ENCODE measurements at regions not wholly inside any gene's neighbourhood (a gene's known extent, or its start where the extent isn't known, plus 50 kb on each side); places are given as distances from the start of the nearest gene placed in this dataset.

DNA sequence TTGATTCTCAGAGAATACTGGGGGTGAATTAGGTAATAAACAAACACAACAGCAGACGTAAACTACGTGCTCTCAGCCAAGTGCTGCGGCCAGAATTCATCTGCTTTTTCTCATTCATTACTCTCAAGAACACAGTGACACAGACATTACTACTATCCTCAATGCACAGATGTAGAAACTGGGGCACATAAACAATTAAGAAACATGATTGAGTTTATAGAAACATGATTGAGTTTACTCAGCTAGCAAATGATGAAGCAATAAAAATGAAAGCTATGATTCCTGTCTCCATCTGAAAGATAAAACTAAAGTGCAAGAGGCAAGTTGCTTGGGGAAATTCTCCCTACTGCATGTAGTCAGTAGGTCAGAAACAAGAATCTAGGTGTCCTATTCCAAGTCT is 140.5 kb downstream of the IFI44 start:
- in situ Hi-C loops (cut with HindIII; ENCODE audit: low sequenced_read_pairs), result no loop called here

DNA sequence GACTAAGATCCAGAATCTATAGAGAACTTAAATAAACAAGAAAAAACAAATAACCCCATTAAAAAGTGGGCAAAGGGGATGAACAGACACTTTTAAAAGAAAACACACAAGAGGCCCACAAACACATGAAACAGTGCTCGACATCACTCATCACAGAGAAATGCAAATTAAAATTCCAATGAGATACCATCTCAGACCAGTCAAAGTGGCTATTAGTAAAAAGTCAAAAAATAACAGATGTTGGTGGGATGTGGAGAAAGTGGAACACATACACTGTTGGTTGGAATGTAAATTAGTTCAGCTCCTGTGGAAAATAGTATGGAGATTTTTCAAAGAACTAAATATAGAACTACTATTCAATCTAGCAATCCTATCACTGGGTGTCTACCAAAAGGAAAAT is 143.1 kb downstream of the IFI44 start:
- in situ Hi-C loops (cut with HindIII; ENCODE audit: low sequenced_read_pairs), result no loop called here

DNA sequence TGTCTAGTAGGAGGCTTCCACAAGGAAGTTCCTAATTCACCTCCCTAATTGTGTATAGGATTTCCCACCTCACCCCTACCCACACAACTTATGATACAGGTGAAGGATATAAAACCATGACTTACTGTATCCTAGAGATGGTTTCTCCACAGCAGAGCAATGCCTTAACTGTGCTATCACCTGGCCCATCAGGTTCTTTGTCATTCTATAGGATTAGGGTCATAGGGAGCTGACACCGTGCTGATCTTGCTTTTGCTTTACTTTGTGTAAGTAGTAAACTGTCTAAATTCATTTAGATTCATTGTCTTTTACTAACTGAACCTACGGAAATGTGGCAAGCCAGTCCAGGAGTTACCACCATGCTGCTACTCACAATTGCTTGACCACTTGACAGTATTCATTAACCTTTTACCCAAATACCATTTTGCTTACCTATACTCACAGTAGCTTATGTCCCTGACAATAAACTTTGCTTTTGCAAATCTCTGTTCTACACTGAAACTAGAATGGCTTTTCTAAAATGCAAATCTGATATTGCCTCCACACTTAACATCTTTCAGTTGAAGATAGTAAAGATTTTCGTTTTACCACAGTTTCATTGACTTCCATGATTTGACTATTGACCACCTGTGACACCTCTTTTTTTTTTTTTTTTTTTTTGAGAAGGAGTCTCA is 147.6 kb downstream of the IFI44 start:
- in situ Hi-C loops (cut with HindIII; ENCODE audit: low sequenced_read_pairs), result no loop called here

DNA sequence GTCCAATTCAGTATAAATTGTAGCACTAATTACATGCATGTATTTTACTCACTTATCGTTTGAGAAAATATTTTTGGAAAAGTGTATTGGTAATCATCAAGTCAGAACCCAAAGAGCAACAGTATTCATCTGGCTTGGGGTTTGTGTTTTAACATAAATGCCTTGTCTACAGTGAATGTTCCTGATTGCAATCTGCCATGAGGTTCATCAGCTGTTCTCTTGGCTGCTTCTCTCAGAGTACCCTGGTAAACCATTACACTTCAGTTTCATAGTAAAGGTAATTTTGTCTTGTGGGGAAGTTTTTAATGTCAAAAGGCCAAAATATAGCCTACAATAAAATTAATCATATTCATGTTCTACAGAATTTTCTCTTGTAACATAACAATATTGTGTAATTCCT is 150.3 kb downstream of the IFI44 start:
- in situ Hi-C loops (cut with HindIII; ENCODE audit: low sequenced_read_pairs), result loop anchor here (5.0 kb wide), 1 partner anchor 37 kb away; no protein-coding TSS in a partner anchor

DNA sequence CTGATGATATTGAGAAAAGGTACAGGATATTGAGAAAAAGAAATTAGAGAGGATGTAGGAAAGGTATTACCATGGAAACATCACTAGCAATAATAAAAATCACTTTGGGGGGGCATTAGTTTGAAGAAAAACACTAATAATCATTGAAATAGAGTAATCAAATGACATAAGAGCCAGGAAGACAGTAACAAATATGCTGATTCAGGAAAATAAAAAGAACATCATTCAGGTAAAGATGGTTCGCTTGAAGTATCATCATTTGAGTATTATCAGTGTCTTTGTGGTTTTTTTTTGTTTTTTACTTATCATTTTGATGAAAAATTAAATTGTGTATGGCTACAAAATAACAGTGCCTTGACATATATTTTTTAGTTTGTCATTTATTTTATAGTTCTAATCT is 164.5 kb downstream of the IFI44 start:
- in situ Hi-C loops (cut with HindIII; ENCODE audit: low sequenced_read_pairs), result no loop called here

DNA sequence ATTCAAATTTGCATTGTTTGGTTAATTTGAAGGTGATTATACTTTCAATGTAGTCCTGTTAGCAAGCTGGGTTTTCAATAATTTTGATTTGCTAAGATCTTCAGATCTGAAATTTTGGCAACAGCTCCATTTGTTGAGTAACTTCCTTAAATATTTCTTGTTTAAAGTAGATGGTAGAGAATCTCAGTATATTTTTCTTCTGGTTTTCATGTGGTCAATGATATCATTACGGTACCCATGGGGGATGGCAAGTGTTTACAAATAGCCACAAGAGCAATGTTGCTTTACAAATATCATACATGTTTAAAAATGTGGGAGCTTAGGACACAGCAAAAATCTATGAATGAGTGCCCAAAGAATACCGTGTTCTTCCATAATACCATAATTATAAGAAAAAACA is 175.9 kb downstream of the IFI44 start:
- in situ Hi-C loops (cut with HindIII; ENCODE audit: low sequenced_read_pairs), result no loop called here

DNA sequence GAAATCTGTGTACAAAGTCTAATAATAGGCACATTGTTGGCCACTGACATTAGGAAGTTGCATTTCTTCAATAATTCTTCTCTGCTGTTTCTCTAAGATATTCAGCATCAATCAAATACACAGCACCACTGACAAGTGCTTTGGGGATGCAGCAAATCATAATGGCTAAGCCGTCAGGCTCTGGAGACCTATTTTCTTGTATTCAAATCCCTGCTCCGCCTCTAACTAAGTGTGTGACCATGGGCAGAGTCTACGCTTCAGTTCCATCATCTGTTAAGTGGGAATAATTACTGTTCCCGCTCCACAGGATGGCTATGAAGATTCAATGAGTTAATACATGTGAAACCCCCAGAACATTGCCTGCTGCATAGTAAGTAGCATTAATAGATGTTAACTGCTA is 176.9 kb downstream of the ADGRL4 start:
- in situ Hi-C loops (cut with HindIII; ENCODE audit: low sequenced_read_pairs), result no loop called here

DNA sequence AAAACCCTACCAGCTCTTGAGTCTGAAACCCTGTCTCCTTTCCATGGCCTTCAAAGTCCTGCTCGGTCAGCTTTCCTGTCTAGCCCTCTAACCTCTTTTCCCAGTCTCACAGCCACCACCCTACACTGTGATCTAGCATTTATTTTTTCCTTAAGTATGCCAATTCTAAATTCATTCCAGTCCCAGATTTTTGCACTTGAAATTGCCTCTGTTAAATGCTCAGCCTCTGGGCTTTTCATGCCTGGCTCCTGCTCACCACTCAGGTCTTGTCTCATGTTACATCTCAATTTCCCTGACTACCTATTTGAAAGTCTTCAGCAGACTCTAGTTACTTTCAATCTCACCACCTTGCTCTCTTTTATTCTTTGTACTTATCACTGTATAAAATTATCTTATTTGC is 176.2 kb downstream of the ADGRL4 start:
- in situ Hi-C loops (cut with HindIII; ENCODE audit: low sequenced_read_pairs), result no loop called here

DNA sequence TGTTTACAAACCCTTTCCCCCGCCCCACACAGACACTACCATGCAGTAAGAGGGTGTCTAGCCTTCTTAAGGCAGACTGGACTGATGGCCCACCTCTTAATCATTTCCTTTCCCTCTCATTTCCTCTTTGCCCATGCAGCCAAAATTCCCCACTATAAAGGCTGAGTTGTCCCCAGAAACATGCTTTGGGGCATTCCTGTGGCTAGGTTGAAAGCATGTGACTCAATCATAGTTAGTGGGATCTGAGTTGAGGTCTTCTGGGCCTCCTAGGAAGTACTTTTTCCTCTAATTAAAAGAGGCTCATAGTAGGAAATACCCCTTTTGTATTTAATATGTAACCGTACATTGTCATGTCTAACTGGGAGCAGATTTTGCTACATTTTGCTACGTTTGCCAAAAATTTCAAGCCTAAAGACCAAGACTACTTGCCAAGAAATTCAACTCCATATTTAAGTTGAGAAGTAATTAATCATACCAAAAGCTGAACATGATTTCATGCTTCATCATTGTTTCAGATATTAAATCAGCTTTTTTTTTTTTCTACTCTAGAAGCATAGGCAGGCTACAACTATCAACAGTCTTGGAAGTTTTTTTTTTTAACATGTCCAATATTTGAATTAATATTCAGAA is 174.7 kb downstream of the ADGRL4 start:
- in situ Hi-C loops (cut with HindIII; ENCODE audit: low sequenced_read_pairs), result no loop called here

DNA sequence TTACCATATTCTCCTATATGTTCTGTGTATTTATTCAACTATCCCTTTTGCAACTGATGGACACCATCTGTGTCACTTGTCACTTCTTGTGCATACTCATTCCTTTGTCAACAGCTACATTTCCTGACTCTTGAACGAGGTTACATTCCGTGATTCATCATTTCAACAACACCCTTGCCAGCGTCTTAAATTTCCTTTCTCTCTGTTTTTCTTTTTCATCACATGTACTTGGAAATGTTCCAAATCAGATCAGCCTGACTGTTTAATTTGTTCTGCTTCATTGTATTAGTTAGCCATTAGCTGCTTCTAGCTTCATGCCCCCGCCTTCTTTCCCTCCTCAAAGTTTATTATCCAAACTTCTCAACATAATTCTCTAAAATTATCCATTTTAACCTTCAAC is 173.0 kb downstream of the ADGRL4 start:
- in situ Hi-C loops (cut with HindIII; ENCODE audit: low sequenced_read_pairs), result no loop called here

DNA sequence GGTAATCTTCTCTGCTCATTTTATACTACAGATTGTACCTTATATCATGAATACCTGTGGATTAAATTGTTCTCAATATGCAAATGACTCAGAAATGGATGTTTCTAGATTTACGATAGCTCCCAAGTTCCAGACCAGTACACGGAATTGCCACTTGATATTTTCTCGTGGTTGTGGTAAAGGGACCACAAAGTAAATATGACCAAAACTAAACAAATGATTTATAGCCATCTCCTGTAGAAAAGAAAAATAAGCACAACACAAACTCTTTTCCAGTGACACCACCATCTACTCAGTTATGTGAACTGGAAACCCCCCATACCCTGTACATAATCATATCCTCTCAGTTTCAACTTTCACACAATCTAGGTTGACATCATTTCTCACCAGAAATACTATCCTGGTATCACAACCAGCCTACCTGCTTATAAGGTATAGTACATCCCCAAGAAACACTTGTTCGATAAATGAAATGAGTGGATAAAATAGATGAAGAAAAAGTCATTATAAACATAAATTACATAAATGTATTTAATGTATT is 172.3 kb downstream of the ADGRL4 start:
- in situ Hi-C loops (cut with HindIII; ENCODE audit: low sequenced_read_pairs), result no loop called here

DNA sequence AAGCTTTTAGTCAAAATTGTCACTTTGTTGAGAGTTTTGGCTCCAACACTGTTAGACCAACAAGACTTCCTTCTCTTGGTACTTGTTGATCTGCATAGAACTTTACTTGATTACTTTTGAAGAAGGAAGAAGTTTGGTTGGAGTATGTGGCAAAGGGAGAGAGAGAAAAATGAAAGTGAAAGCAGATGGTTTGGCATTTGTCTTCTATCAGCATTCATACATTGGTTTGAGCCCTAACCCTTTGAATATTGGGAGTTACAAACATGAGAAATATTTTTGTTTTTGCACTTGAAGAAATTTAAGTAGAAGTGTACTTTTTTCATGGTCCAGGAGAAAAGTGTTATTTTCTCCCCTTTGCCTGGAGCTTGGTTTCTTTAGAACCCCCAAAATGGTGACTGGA is 169.8 kb downstream of the ADGRL4 start:
- in situ Hi-C loops (cut with HindIII; ENCODE audit: low sequenced_read_pairs), result loop anchor here (5.0 kb wide), 1 partner anchor 34 kb away; no protein-coding TSS in a partner anchor

DNA sequence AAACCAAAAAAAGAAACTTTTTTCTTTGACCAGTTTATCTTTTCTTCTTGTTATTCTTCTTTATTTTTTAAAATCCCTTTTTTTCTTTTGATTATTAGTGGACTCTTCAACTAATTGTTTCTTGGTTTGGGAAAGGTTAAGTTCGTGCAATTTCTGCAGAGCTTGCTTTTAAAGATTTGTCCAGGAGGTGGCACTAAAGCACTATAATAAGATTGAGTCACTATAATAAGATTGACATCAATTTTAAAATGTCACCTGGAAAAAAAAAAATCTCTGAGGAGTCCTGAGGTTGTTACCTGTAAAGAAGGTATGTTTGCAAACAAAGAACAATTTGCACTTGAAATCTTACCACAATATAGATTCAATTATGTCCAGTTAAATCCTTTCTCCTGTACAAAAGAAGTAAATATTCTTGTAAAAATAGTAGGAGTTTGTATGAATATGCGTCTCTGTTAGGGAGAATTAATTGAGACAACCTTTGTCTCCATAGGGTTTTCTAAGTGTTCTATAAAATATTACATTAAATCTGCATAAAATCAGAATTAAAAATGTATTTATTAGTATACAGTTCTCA is 166.7 kb downstream of the ADGRL4 start:
- in situ Hi-C loops (cut with HindIII; ENCODE audit: low sequenced_read_pairs), result loop anchor here (5.0 kb wide), 1 partner anchor 37 kb away; no protein-coding TSS in a partner anchor

All from endothelial cell of hepatic sinusoid (primary cell).